NCI-H2081 (cell line): ENCODE measurements at regions not wholly inside any gene's neighbourhood (a gene's known extent, or its start where the extent isn't known, plus 50 kb on each side); places are given as distances from the start of the nearest gene placed in this dataset.
"Not testable (repeated sequence)": the region's sequence is repeated elsewhere in the genome, so short reads cannot be mapped to it uniquely, and the experiment has no call there.

Source experiments
- DNase-seq, 2 experiments: peaks; one replicate each; lab custom pipeline; 2025; lab: John Stamatoyannopoulos, UW

DNA sequence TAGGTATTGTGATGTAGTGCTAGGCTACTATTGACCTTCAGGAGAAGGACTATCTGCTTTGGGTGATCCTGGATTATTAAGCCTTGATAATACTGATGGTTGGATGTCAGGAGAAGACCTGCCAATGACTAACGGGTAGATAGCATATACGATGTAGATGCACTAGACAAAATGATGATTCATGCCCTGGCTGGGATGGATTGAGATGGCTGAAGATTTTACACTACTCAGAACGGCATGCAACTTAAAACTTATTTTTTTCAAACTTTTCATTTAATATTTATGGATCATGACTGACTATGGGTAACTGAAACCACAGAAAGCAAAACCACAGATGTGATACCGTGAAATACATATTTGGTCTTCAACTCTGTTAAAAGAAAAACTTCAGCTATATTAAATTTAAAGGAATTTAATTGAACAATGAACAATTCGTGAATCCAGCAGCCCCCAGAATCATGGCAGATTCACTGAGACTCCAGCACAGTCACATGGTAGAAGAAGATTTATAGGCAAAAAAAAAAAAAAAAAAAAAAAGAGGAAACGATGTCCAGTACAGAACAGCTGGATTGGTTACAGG lies 124.6 kb upstream of the CDK13 start:
- no peak for DNase-seq

DNA sequence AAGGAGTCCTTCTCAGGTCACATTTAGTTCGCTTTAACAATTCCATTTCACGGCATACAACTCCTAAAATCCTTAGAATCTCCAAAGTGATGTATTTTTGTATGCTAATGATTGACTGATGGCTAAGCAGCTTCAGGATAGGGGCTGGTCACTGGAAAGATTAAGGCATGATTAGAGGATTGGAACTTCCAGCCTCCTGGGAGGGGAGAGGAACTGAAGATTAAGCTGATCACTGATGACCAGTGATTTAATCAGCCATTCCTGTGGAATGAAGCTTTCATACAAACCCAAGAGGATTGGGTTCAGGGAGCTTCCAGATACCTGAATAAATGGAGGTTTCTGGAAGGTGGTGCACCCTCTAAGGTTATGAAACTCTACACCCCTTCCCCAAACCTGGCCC lies 123.9 kb upstream of the CDK13 start:
- DNase-seq: no peak

DNA sequence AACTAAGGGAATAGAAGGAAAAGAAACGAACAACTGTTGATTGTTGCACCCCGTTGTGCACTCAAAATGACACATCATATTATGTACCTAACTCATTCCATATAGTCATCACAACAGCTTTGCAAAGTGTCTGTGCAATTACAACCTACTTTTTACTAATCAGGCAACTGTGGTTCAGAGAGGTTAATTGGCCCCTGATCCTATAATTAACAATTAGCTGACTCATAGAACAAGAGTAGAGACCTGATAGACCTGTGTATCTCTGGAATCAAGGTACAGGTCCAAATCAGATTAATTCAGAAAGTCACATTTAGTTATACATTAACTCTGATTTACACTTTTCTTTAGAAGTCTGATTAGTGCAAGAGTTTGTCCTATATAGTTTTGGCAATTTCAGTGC lies 122.5 kb upstream of the CDK13 start:
- DNase-seq: no peak

DNA sequence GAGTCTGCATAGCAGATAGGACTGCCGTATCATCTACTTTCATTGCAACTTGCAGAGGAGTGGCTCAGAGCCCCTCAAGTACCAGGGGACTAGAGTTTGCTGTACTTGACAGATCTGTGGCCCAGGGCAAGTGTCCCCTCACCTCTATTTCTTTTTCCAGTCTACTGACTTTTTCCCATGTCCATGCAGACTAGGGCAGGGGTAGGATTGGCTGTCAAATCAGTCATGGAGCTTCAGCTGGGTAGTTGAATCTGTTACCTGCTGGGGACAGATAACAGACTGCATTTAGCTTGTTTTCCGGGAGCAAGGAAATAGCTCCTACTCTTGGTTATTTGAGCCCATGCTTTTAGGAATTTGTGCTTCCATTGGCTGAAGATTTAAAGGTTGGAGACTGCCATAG lies 121.0 kb upstream of the CDK13 start:
- no peak for DNase-seq

DNA sequence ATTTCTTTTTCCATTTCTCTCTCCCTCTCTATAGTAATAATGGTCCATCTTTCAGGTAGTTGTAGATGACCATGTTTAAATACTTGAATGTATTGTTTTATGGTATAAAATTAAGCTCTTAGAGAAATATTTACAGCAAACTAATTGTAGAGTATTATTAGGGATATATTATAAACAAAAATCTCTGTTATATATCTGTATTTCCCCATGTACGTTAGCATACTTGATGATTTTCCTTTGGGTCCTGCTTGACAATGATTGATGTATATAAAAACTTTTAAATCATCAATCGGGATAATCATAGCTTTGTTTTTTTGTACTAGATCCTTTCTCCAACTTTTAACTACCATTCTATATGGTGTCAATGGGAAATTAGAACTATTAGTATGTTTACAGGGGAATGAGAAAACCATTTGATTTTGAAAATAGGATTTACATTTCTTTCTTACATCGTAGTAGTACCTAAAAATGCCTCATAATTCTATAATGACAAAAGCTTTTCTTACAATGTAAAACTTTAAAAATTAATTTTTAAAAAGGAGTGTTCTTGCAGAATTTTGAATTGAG lies 117.5 kb upstream of the CDK13 start:
- no peak for DNase-seq

DNA sequence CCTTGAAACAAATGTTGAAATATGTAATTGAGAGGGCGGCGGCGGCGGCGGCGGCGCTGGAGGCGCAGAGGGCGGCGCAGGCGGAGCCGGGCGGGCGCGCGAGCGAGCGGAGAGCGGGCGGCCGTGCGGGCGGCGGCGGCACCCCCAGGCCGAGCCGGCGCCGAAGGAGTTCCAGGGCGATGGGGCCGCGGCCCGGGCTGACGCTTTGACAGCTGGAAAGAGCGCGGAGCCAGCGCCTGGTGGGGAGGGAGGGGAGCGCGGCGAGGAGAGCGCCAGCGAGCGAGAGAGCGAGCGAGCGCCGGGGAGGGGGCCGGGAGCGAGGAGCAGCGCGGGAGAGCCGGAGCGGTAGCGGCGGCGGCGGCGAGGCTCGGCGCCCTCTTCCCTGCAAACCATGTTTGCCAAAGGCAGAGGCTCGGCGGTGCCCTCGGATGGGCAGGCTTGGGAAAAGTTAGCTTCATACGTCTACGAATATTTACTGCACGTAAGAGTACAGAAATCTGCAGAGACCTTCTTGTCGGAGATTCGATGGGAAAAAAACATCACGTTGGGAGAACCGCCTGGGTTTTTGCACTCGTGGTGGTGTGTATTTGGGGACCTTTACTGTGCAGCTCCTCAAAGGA lies 116.8 kb upstream of the CDK13 start:
- DNase-seq: peak; percentile 66

DNA sequence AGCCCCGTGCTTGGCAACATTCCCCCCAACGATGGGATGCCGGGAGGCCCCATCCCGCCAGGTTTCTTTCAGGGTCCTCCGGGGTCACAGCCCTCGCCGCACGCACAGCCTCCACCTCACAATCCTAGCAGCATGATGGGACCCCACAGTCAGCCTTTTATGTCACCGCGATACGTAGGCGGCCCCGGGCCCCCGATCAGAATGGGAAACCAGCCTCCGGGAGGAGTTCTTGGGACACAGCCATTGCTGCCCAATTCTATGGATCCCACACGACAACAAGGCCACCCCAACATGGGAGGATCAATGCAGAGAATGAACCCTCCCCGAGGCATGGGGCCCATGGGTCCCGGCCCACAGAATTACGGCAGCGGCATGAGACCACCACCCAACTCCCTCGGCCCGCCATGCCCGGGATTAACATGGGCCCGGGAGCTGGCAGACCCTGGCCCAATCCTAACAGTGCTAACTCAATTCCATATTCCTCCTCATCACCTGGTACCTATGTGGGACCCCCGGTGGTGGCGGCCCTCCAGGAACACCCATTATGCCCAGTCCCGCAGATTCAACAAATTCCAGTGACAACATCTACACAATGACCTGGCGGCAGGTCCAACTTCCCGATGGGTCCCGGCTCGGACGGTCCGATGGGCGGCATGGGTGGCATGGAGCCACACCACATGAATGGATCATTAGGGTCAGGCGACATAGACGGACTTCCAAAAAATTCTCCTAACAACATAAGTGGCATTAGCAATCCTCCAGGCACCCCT lies 116.0 kb upstream of the CDK13 start:
- DNase-seq: not testable (repeated sequence)

DNA sequence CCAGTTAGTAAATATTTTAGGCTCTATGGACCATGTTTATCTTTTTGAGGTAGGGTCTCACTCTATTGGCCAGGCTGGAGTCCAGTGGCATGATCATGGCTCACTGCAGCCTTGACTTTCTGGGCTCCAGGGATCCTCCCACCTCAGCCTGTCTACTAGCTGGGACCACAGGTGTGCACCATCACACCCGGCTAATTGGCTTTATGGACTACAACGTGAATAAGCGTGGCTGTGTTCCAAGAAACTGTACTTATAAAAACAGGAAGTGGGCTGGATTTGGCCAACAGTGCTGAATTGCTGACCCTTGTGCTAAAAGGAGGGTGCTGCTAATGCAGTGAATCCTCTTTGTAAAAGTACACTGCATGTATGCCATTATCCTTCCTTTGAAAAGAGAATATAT lies 111.7 kb upstream of the CDK13 start:
- peak; percentile 88 to 97 for DNase-seq

DNA sequence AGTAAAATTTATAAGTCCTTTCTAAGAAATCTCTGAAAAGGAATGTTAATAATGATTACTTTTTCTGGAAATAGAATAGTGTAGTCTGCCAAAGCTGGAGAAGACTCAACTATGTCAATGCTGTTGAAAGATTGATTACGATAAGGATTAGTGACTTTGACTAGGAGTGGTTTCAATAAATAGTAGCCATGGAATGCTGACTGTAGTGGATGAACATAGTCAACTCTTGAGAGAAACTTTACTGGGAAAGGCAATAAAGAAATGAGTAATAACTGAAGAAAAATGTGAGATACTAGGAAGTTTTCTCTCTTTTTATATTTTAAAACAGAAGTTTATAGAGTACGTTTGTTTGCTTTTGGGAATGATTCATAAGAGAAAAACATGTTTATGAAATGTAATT lies 105.0 kb upstream of the CDK13 start:
- DNase-seq: no peak

DNA sequence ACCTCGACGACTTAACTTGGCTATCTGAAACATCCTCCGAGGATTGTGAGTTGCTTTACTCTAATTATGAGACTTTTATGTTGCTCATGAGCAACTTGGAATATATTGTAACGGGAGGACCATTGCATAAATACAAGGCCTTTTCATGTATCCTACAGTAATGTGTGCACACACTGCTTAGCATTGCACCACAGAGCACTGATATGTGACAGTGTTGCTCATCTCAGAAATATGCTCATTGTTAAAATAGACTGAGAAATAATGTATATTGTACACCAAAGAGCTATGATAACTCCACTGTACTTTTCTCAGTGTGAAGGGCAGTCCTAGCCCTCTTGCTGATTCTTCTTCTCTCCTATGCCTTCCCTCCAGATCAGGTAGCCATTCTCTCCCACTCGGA lies 102.8 kb upstream of the CDK13 start:
- DNase-seq: no peak

DNA sequence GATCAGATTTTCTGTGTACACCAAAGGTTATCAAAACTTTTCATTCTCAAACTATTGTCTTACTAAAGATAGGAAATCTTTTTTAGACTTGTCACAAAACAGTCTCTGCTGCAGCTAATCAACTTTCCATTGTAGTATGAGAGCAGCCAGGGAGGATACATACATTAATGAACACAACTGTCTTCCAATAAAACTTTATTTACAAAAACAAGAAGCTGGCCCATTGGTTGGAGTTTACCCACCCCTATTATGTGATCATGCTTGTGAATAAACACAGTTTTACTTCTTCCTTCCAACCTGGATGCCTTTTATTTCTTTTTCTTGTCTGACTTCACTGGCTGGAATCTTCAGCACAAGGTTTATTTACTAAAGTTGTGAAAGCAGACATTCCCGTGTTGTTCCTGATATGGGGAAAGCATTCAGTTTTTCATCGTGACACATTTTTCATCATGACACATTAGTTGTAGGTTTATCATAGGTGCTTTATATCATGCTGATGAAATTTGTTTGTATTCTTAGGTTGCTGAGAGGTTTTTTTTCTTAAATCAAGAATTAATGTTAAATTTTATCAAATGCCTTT lies 98.5 kb upstream of the CDK13 start:
- no peak for DNase-seq

DNA sequence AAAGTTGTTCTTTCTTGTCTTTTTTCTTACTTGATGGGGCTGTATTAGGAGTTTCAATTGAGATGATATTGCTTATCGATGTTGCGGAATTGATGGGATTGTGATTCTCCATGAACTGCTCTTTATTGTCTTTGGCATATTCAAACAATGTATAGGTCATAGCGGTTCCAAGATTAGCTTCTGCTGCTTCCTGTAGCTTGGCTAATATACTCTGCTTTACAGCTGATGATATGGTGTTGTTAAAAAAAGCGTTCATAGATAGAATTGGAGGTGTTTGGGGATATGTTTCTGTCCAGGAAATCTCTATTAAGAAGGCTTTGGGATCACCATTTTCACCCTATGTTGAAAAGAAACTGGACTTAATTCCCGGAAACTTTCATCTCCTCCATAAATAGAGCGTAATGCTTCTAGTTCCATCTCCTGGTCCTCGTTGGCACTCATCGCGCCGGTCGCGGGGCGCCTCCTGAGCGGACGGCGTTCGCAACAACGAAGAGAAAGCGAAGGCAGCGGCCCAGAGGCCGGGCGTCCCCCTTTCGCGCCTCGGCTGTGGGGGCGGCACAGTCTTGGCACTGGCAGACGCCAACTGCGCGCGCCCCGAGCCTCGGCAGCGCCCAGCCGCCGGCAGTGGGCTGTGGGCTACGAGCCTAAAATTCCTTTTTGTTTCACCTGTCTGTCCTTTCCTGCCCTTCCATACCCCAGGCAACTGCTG lies 95.3 kb upstream of the CDK13 start:
- not testable (repeated sequence) for DNase-seq

DNA sequence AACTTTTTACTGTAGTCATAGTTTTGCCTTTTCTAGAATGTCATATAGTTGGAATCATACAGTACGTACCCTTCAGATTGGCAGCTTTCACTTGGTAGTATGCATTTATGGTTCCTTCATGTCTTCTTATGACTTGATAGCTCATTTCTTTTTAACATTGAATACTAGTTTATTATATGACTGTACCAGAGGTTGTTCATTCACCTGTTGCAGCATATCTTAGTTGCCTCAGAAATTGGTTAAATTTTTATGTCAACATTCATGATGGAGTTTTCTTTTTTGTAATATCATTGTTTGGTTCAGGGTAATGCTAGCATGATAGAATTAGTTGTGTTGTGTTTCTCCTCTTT lies 94.8 kb upstream of the CDK13 start:
- DNase-seq: no peak

DNA sequence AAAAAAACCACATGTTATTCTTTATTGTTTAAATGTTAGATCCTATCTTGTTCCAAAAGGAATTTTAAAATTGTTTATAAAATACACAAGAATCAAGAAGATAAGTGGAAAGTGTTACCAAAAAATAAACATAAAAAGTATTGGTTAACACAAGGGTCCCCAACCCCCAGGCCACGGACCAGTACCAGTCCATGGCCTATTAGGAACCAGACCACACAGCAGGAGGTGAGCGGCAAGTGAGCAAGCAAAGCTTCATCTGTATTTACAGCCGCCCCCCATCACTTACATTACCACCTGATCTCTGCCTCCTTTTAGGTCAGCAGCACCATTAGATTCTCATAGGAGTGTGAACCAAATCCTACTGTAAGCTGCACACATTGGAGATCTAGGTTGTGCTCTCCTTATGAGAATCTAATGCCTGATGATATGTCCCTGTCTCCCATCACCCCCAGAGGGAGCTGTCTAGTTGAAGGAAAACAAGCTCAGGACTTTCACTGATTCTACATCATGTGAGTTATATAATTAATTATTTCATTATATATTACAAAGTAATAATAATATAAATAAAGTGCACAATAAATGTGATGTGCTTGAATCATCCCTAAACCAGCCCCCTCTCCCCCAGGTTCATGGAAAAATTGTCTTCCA lies 86.3 kb upstream of the CDK13 start:
- DNase-seq: not testable (repeated sequence)

DNA sequence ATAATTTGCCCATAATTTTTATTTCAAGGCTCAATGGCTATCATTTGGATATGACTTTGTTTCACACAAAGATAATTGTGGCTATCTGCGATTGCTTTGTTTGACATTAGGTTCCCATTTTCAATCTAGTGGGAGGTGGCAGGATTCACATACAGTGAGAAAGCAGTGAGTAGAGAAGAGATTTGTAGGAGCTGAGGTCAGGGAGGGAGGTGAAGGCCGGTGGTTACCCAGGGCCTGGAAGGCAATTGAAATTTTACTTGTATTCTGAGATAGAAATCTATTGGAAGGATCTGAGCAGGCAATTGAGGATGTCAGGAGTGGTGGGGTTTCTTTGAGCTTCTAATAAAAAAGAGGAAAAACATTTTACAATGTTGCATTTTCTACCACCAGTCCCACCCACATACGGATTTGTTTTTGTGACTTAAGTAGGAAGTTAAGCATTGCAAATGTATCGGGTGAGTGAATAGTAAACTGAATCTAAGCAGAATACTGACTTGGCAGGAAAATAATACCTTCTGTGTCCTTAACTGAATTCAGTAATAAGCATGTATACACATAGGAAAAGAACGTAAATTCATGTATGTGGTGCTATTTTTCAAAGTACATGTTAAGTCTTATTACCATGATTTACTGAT lies 80.1 kb upstream of the CDK13 start:
- DNase-seq: not testable (repeated sequence)

DNA sequence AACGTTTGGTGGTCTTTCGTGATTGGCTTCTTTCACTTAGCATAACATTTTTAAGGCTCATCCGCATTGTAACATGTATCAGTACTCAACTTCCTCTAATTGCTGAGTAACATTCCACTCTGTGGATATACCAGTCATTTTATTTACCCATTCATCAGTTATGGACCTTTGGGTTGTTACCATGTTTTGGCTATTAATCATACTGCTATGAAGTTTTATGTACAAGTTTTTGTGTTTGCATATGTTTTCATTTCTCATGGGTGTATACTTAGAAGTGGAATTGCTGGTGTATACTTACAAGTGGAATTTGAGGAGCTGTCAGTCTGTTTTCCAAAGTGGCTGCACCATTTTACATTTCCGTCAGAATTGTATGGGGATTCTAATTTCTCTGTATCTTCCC lies 78.4 kb upstream of the CDK13 start:
- not testable (repeated sequence) for DNase-seq

DNA sequence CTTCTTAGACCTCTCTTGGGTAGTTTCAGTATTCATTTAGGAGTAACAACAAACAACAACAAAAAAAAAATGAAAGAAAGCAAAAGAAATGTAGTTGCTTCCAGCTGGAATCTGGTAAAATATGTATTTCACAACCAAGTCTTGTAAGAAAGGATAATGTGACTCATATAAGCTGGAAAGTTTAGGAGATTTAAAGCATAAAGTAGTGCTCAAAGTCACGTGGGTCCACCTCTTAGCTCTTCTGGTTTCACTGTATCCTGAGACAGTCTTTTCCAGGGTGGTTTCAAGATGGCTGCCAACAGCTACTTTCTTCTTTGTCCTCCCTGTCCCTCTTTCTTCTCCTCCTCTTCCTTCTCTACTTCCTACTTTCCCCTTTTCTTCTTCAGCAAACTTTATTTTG lies 69.5 kb upstream of the CDK13 start:
- DNase-seq: no peak

DNA sequence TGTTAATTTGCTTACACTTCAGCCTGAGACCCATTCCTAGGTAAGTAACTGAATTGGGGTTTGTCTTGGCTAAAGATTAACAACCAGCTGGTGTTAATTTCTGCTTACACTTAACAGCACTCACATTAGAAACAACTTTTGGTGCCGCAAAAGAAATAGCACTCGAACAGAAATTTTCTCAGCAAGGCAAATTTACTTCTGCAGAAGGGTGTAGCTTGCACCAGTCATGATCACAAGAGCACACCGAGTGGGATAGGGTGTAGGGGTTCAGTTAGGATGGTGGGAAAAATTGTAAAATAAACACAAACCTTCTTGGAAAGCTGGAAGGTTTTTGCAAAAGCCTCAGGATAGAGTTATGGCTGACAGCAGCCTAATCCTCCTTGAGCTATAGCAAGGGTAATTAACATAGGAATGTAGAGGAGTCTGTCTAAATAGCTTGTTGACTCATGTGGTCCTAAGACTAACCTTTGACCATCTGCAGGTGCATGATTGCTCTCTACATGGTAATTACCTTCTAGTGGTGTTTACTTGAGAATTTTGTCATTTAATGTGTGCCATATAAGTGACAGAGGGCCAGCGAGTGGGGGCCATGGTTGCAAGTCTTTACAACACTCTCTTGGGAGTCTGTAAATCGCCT lies 67.8 kb upstream of the CDK13 start:
- no peak for DNase-seq

DNA sequence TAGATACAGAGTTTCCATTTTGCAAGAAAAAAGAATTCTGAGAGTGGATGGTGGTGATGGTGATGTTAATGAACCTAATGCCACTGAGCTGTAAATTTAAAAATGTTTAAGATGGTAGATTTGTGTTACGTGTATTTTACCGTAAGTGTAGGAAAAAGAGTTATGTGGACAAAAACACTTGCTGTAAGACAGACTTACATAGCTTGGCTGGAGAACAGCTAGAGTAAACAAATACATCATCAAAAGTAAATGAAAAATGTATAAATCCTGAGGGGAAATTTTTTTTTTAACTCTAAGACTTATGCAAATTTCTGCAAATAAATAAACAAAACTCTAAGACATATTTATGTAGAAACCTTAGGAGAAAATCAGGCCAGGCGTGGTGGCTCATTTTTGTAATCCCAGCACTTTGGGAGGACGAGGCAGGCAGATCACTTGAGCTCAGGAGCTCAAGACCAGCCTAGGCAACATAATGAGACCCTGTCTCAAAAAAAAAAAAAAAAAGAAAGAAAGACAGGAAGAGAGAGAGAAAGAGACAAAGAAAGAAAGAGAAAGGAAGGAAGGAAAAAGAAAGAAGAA lies 66.2 kb upstream of the CDK13 start:
- no peak for DNase-seq

DNA sequence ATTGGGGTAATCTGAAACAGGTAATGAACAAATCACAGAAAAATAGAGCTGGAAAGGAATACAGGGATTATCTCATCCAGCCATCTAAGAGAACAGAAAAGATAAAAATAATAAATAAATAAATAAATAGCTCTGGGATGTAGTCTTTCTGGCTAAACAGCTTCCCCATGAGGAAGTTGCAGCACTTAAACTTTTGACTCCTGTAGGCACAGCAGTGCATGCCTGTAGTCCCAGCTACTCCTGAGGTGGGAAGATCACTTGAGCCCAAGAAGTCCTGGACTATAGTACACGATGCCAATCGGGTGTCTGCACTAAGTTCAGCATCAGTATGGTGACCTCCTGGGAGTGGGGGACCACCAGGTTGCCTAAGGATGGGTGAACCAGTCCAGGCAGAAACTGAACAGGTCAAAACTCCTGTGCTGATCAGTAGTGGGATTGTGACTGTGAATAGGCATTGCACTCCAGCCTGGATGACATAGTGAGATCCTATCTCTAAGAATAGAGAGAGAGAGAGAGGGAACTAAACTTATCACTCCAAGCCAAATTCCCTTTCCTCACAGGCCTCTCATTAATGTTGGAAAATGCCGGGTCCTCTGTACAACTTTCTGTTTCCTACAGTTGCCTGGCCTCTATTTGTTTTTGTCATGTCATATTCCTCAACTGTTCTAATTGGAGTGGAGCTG lies 61.7 kb upstream of the CDK13 start:
- DNase-seq: no peak
